Ascending aorta (tissue), 2 donors: ENCODE measurements at regions not wholly inside any gene's neighbourhood (a gene's known extent, or its start where the extent isn't known, plus 50 kb on each side); places are given as distances from the start of the nearest gene placed in this dataset.

ENCODE experiments used
- DNase-seq, 2 donors: peaks; one replicate each; pipeline ENCODE4 v3.0.0-alpha.2; 2019; ENCODE audit warnings: low spot score in 2 of 2
- H3K27ac ChIP-seq, 2 donors: fragments of 200-600 bp; sonication (generic); one replicate each; pipeline ENCODE4 v1.5.1; 2016 to 2017; ENCODE audit warnings: mild to moderate bottlenecking in 1 of 2
- H3K27me3 ChIP-seq: fragments of 200-600 bp; sonication (generic); one replicate; pipeline ENCODE4 v1.5.1; 2017
- H3K36me3 ChIP-seq, 2 donors: fragments of 200-600 bp; sonication (generic); one replicate each; pipeline ENCODE4 v1.5.1; 2016
- H3K4me1 ChIP-seq, 2 donors: fragments of 200-600 bp; sonication (generic); one replicate each; pipeline ENCODE4 v1.5.1; 2016 to 2017; ENCODE audit warnings: mild to moderate bottlenecking in 1 of 2
- H3K4me3 ChIP-seq, 2 donors: fragments of 200-600 bp; sonication (generic); one replicate each; pipeline ENCODE4 v1.5.1; 2016 to 2017; ENCODE audit warnings: mild to moderate bottlenecking in 1 of 2
- H3K9me3 ChIP-seq, 2 donors: fragments of 200-600 bp; sonication (generic); one replicate each; pipeline ENCODE4 v1.5.1; 2016
- intact Hi-C: fragments of 100-400 bp; cut with DNase I; formaldehyde crosslinking; loops from one replicate; pipeline ENCODE4 v1.15.1; 2023
- TF ChIP-seq, protein P1 (sequence below), 3 experiments: fragments of 200-600 bp in 2 of 3; fragments of 450-650 bp in 1 of 3; sonication (generic) in 2 of 3; IDR thresholded peaks; one replicate each; pipeline ENCODE4 v1.5.1; 2016 to 2019; ENCODE audit warnings: antibody characterized with exemption in 3 of 3, mild to moderate bottlenecking in 1 of 3, moderate library complexity in 1 of 3

DNA sequence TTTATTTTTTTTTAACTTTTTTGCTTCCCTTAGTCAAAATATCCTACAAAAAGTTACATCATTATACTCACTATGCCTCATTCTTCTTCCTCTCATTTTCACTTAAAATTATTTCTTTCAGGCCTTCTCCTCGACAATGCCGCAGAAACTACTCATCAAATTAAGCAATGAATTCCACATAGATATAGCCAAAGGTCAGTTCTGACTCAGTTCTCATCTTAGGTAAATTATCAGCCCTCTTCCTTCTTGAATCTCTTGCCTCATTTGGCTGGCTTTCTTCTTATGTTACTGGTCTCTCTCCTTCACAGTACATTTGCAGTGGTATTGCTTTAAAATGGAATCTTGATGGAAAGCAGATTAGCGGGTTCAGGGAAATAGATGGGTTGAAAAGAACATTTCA is 260.7 kb upstream of the BRINP3 start:
- intact Hi-C loops = no loop called here
- H3K27me3 ChIP-seq = no peaks in the 10 kb centered on the region
- TF ChIP-seq, protein P1, sequence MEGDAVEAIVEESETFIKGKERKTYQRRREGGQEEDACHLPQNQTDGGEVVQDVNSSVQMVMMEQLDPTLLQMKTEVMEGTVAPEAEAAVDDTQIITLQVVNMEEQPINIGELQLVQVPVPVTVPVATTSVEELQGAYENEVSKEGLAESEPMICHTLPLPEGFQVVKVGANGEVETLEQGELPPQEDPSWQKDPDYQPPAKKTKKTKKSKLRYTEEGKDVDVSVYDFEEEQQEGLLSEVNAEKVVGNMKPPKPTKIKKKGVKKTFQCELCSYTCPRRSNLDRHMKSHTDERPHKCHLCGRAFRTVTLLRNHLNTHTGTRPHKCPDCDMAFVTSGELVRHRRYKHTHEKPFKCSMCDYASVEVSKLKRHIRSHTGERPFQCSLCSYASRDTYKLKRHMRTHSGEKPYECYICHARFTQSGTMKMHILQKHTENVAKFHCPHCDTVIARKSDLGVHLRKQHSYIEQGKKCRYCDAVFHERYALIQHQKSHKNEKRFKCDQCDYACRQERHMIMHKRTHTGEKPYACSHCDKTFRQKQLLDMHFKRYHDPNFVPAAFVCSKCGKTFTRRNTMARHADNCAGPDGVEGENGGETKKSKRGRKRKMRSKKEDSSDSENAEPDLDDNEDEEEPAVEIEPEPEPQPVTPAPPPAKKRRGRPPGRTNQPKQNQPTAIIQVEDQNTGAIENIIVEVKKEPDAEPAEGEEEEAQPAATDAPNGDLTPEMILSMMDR (IDR thresholded peaks at IDR 0.05) = no peak
- H3K27ac ChIP-seq = no peak overlapping the region
- H3K9me3 ChIP-seq = no peaks in the 10 kb centered on the region
- no peaks in the 10 kb centered on the region for H3K36me3 ChIP-seq
- H3K4me1 ChIP-seq = no peaks in the 10 kb centered on the region
- no peak for DNase-seq
- no peak overlapping the region for H3K4me3 ChIP-seq

DNA sequence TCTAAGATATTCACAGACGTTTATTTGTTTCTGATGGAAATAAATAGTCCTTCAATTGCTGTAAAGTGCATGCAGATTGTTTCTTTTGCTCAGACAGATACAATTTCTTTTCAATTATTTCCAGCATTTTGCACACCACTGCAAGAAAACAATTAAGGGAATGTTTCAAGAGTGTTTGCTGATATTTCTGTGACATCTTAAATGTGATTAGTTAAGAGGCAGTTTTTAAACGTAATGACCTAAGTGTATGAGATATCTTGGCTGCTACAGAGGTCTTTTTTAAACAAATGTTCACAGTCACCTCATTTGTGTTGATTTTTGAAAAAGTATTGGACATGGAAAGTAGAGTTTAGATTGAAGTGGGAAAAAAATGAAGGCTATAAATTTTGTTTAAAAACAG is 262.3 kb upstream of the BRINP3 start:
- Histone ChIP-seq H3K27me3 (no peaks in the 10 kb centered on the region), H3K27ac (no peak overlapping the region), H3K4me3 (no peak overlapping the region), H3K9me3 (no peaks in the 10 kb centered on the region), H3K4me1 (no peaks in the 10 kb centered on the region), H3K36me3 (no peaks in the 10 kb centered on the region)
- DNase-seq = no peak
- TF ChIP-seq, protein P1 (IDR thresholded peaks at IDR 0.05) = no peak
- intact Hi-C loops = no loop called here

DNA sequence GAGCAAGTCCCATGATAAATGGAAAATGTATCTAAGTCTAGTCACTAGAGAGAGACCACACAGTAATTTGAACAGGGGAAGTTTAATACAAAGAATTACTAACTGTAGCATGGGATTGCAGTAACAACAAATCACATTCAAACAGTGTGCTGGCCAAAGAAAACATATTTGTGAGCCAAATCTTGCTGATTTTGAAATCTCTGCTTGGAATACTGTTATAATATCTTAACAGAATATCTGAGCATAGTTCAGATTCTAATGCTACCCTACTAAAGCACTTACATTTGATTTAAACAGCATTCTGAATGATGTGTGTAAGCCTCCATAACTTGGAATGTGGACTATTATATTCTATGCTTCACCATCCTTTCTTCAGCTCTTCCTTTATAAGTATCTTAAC is 270.0 kb upstream of the BRINP3 start:
- H3K9me3 ChIP-seq = no peaks in the 10 kb centered on the region
- H3K36me3 ChIP-seq = no peaks in the 10 kb centered on the region
- no peak overlapping the region for H3K27ac ChIP-seq
- no peak for DNase-seq
- intact Hi-C loops = no loop called here
- no peaks in the 10 kb centered on the region for H3K27me3 ChIP-seq
- TF ChIP-seq, protein P1 (IDR thresholded peaks at IDR 0.05) = no peak
- no peak overlapping the region for H3K4me3 ChIP-seq
- H3K4me1 ChIP-seq = no peaks in the 10 kb centered on the region

DNA sequence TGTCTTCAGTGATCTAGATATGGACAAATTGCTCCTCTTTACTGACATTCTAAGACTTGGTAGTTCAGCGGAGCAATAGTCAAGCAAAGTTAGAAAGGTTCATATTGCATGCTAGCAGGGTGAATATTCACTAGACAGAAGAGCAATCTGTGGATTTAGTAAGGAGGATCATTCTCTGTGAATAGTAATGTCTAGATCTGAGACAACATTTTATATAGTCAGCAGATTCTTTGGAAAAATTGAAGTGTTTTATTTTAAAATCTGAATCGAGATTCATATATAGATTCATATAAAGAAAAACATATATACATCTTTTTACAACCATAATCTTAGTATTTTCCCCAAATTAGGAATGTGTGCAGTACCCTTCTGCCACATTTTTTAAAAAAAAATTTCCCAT is 274.5 kb upstream of the BRINP3 start:
- intact Hi-C loops = no loop called here

DNA sequence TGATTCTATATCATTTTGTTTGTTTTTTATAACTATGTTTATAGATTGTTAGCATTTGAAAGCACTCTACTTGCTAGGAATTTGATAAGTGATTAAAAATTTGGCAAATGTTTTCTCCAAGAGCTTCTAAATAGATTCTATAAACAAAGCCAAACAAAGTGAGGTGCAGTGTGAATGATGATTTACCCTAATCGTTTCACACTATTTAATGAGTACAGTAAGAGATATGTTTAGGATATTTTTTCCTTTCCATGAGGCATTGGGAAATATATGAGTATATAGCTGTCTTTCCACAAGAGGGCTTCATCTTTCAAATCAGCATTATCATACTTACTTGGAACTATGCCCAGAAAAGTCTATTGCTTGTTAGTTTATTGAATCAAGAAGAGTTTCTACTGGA is 277.0 kb upstream of the BRINP3 start:
- Histone ChIP-seq H3K27ac (no peak overlapping the region), H3K9me3 (no peaks in the 10 kb centered on the region), H3K4me1 (no peaks in the 10 kb centered on the region), H3K36me3 (no peaks in the 10 kb centered on the region), H3K4me3 (no peak overlapping the region), H3K27me3 (no peaks in the 10 kb centered on the region)
- TF ChIP-seq, protein P1 (IDR thresholded peaks at IDR 0.05) = no peak
- intact Hi-C loops = no loop called here
- DNase-seq = no peak

More for the DNA sequence above, 274.5 kb upstream of the BRINP3 start:
- TF ChIP-seq, protein P1 (IDR thresholded peaks at IDR 0.05) = no peak
- H3K9me3 ChIP-seq = no peaks in the 10 kb centered on the region
- H3K27me3 ChIP-seq = no peaks in the 10 kb centered on the region
- no peak for DNase-seq
- no peak overlapping the region for H3K27ac ChIP-seq
- no peaks in the 10 kb centered on the region for H3K4me1 ChIP-seq
- no peaks in the 10 kb centered on the region for H3K36me3 ChIP-seq
- H3K4me3 ChIP-seq = no peak overlapping the region

DNA sequence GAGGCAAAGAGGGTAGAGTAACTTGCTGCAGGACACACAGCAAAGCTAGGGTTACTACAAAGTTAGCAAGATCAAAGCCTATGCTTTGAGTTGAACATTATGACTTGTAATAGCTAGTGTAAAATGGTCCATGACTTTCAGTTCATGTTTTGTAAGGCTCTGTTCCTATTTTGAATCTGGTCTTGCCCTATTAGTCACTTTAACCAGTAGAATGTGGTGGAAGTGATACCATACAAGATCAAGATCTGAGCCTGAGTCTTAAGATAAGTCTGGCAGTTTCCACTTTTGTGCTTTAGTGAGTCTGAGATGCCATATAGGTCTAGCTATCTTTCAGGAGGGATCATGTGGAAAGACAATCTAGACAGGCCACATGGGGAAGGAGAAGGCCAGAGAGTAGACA is 282.1 kb upstream of the BRINP3 start:
- no peak overlapping the region for H3K27ac ChIP-seq
- intact Hi-C loops = no loop called here
- H3K4me1 ChIP-seq = no peaks in the 10 kb centered on the region
- H3K4me3 ChIP-seq = no peak overlapping the region
- no peaks in the 10 kb centered on the region for H3K27me3 ChIP-seq
- no peaks in the 10 kb centered on the region for H3K36me3 ChIP-seq
- TF ChIP-seq, protein P1 (IDR thresholded peaks at IDR 0.05) = no peak
- H3K9me3 ChIP-seq = no peaks in the 10 kb centered on the region
- DNase-seq = no peak
